Right ventricle myocardium inferior (tissue), 1 donor: ENCODE measurements at regions not wholly inside any gene's neighbourhood (a gene's known extent, or its start where the extent isn't known, plus 50 kb on each side); places are given as distances from the start of the nearest gene placed in this dataset.
"Not testable (repeated sequence)": the region's sequence is repeated elsewhere in the genome, so short reads cannot be mapped to it uniquely, and the experiment has no call there.

Experiments
- ATAC-seq: fragments of 200-7000 bp; cut with Tn5 transposase; one replicate; pipeline ENCODE4 v1.9.1; 2020; ENCODE audit warnings: mild to moderate bottlenecking, moderate library complexity
- DNase-seq: peaks from one replicate; pipeline ENCODE4 v3.0.0; 2021; ENCODE audit errors: missing footprints
- intact Hi-C: fragments of 100-400 bp; cut with DNase I; formaldehyde crosslinking; loops from one replicate; pipeline ENCODE4 v1.11.0; 2022
- donor health status: DM: no; HTN: yes; CAD: no; lungs with severe emphysema.

- ATAC-seq, DNase-seq: not testable (repeated sequence)
Measured at GRCh38 chr7:142641252-142641651, 108.0 kb upstream of the PRSS1 start.

GRCh38 chr7:142638581-142638980, 110.7 kb upstream of the PRSS1 start:
- intact Hi-C loops, result loop anchor here (10.0 kb wide), 1 partner anchor 146 kb away; no protein-coding TSS in a partner anchor
- ATAC-seq, result no peak

More at GRCh38 chr7:142641252-142641651, 108.0 kb upstream of the PRSS1 start:
- intact Hi-C loops, result not testable (repeated sequence)

GRCh38 chr7:142637240-142637639, 112.0 kb upstream of the PRSS1 start:
- DNase-seq, result no peak
- ATAC-seq, result no peak
- intact Hi-C loops, result loop anchor here (10.0 kb wide), 1 partner anchor 148 kb away; no protein-coding TSS in a partner anchor

More at GRCh38 chr7:142638581-142638980, 110.7 kb upstream of the PRSS1 start:
- DNase-seq, result no peak

- intact Hi-C loops, result loop anchor here (10.0 kb wide), 1 partner anchor 148 kb away; no protein-coding TSS in a partner anchor
- ATAC-seq (no peak), DNase-seq (no peak)
Measured at GRCh38 chr7:142636751-142637150, 112.5 kb upstream of the PRSS1 start.

- not testable (repeated sequence) for ATAC-seq, DNase-seq
- intact Hi-C loops, result loop anchor here (10.0 kb wide), 1 partner anchor 149 kb away; no protein-coding TSS in a partner anchor
Measured at GRCh38 chr7:142636107-142636506, 113.2 kb upstream of the PRSS1 start.

GRCh38 chr7:142632271-142633134, 116.8 kb upstream of the PRSS1 start:
- ATAC-seq (no peak), DNase-seq (peak; percentile 56)
- intact Hi-C loops, result loop anchor here (5.0 to 10.0 kb wide), 3 partner anchors 80 to 180 kb away; no protein-coding TSS in a partner anchor

- DNase-seq, result no peak
- no peak for ATAC-seq
- intact Hi-C loops, result loop anchor here (5.0 to 10.0 kb wide), 3 partner anchors 83 to 183 kb away; no protein-coding TSS in a partner anchor
Measured at GRCh38 chr7:142629588-142630260, 119.5 kb upstream of the PRSS1 start.

- intact Hi-C loops, result no loop called here
- DNase-seq (no peak), ATAC-seq (no peak)
Measured at GRCh38 chr7:142628945-142629344, 120.3 kb upstream of the PRSS1 start.

- ATAC-seq, intact Hi-C loops: not testable (repeated sequence)
Measured at GRCh38 chr7:142627223-142627622, 122.0 kb upstream of the PRSS1 start.

GRCh38 chr7:142626420-142627035, 122.7 kb upstream of the PRSS1 start:
- ATAC-seq, result no peak
- intact Hi-C loops, result no loop called here
- no peak for DNase-seq

More at GRCh38 chr7:142627223-142627622, 122.0 kb upstream of the PRSS1 start:
- DNase-seq, result not testable (repeated sequence)

GRCh38 chr7:142625216-142625615, 124.1 kb upstream of the PRSS1 start:
- ATAC-seq, intact Hi-C loops: not testable (repeated sequence)

GRCh38 chr7:142620402-142620801, 128.9 kb upstream of the PRSS1 start:
- DNase-seq (no peak), ATAC-seq (no peak)
- intact Hi-C loops, result no loop called here

More at GRCh38 chr7:142625216-142625615, 124.1 kb upstream of the PRSS1 start:
- DNase-seq, result not testable (repeated sequence)

GRCh38 chr7:142618655-142619351, 130.5 kb upstream of the PRSS1 start:
- ATAC-seq (no peak), DNase-seq (no peak)
- intact Hi-C loops, result no loop called here

- intact Hi-C loops, result no loop called here
- ATAC-seq (no peak), DNase-seq (no peak)
Measured at GRCh38 chr7:142616842-142617241, 132.4 kb upstream of the PRSS1 start.

GRCh38 chr7:142616121-142616643, 133.1 kb upstream of the PRSS1 start:
- no peak for ATAC-seq
- intact Hi-C loops, result no loop called here
- DNase-seq, result no peak

GRCh38 chr7:142615508-142615907, 133.8 kb upstream of the PRSS1 start:
- DNase-seq, result no peak
- intact Hi-C loops, result no loop called here
- no peak for ATAC-seq

- no peak for ATAC-seq
- intact Hi-C loops, result no loop called here
Measured at GRCh38 chr7:142614116-142614515, 135.2 kb upstream of the PRSS1 start.

GRCh38 chr7:142612237-142612881, 136.9 kb upstream of the PRSS1 start:
- intact Hi-C loops, result no loop called here
- no peak for DNase-seq
- no peak for ATAC-seq

More at GRCh38 chr7:142614116-142614515, 135.2 kb upstream of the PRSS1 start:
- no peak for DNase-seq
